H9 (cell line): ENCODE measurements at regions not wholly inside any gene's neighbourhood (a gene's known extent, or its start where the extent isn't known, plus 50 kb on each side); places are given as distances from the start of the nearest gene placed in this dataset.

Experiments used
- DNase-seq: peaks from one replicate; pipeline ENCODE4 v3.0.0-alpha.2; 2017
- H2AFZ ChIP-seq: one replicate; pipeline ENCODE4 v1.6.1; 2013; ENCODE audit warnings: mild to moderate bottlenecking, low read length, control low read depth, moderate library complexity
- H2AK5ac ChIP-seq: 2 replicates; pipeline ENCODE4 v1.6.1; 2013; ENCODE audit warnings: low read length, control low read depth, mixed read lengths; ENCODE audit not compliant: insufficient read length
- H2BK120ac ChIP-seq: one replicate; pipeline ENCODE4 v1.6.1; 2013; ENCODE audit warnings: low read depth, mild to moderate bottlenecking, low read length, control low read depth, inconsistent platforms; ENCODE audit not compliant: poor library complexity, severe bottlenecking
- H2BK12ac ChIP-seq: 2 replicates; pipeline ENCODE4 v1.6.1; 2013; ENCODE audit warnings: low read length, control low read depth, mixed read lengths, low read depth; ENCODE audit not compliant: insufficient read length
- H2BK15ac ChIP-seq: 2 replicates; pipeline ENCODE4 v1.6.1; 2013; ENCODE audit warnings: low read depth, low read length, control low read depth
- H2BK20ac ChIP-seq: one replicate; pipeline ENCODE4 v1.6.1; 2013; ENCODE audit warnings: low read depth, mild to moderate bottlenecking, low read length, control low read depth, inconsistent platforms; ENCODE audit not compliant: poor library complexity, severe bottlenecking
- H2BK5ac ChIP-seq: 2 replicates; pipeline ENCODE4 v1.6.1; 2013; ENCODE audit warnings: low read length, control low read depth, mixed read lengths; ENCODE audit not compliant: insufficient read length
- H3K14ac ChIP-seq: 2 replicates; pipeline ENCODE4 v1.6.1; 2013; ENCODE audit warnings: low read length, control low read depth; ENCODE audit not compliant: insufficient read depth
- H3K18ac ChIP-seq: 2 replicates; pipeline ENCODE4 v1.6.1; 2013; ENCODE audit warnings: low read depth, mild to moderate bottlenecking, mixed read lengths, low read length, control low read depth; ENCODE audit not compliant: insufficient read length
- H3K23ac ChIP-seq: 2 replicates; pipeline ENCODE4 v1.6.1; 2013; ENCODE audit warnings: low read length, control low read depth, mixed read lengths, low read depth; ENCODE audit not compliant: insufficient read length
- H3K23me2 ChIP-seq: 2 replicates; pipeline ENCODE4 v1.6.1; 2013; ENCODE audit warnings: low read depth, mild to moderate bottlenecking, mixed read lengths, low read length, control low read depth; ENCODE audit not compliant: insufficient read length, poor library complexity, severe bottlenecking
- H3K27ac ChIP-seq: 2 replicates; pipeline ENCODE4 v1.5.1; 2013; ENCODE audit warnings: low read length, control low read depth, mixed read lengths, low read depth; ENCODE audit not compliant: insufficient read length
- H3K27me3 ChIP-seq: 2 replicates; pipeline ENCODE4 v1.6.1; 2013; ENCODE audit warnings: low read length, control low read depth, inconsistent platforms; ENCODE audit not compliant: insufficient read depth
- H3K4ac ChIP-seq: 2 replicates; pipeline ENCODE4 v1.6.1; 2013; ENCODE audit warnings: low read depth, mild to moderate bottlenecking, control low read depth, inconsistent platforms, low read length, moderate library complexity
- H3K4me1 ChIP-seq: 2 replicates; pipeline ENCODE4 v1.6.1; 2013; ENCODE audit warnings: low read length, control low read depth, inconsistent platforms; ENCODE audit not compliant: insufficient read depth
- H3K4me2 ChIP-seq: 2 replicates; pipeline ENCODE4 v1.6.1; 2013; ENCODE audit warnings: low read length, control low read depth, mixed read lengths; ENCODE audit not compliant: insufficient read length, insufficient read depth
- H3K56ac ChIP-seq: 2 replicates; pipeline ENCODE4 v1.6.1; 2013; ENCODE audit warnings: low read depth, mild to moderate bottlenecking, mixed read lengths, low read length, control low read depth; ENCODE audit not compliant: insufficient read length
- H3K79me1 ChIP-seq: 2 replicates; pipeline ENCODE4 v1.6.1; 2013; ENCODE audit warnings: low read depth, mild to moderate bottlenecking, moderate library complexity, low read length, control low read depth, inconsistent platforms; ENCODE audit not compliant: insufficient read depth, poor library complexity, severe bottlenecking
- H3K79me2 ChIP-seq: 2 replicates; pipeline ENCODE4 v1.6.1; 2013; ENCODE audit warnings: low read length, control low read depth, inconsistent platforms; ENCODE audit not compliant: insufficient read depth
- H3K9ac ChIP-seq: 2 replicates; pipeline ENCODE4 v1.6.1; 2013; ENCODE audit warnings: low read length, control low read depth, mixed read lengths; ENCODE audit not compliant: insufficient read length; ENCODE audit errors: extremely low read depth
- H3K9me3 ChIP-seq: one replicate; pipeline ENCODE4 v1.6.1; 2013; ENCODE audit warnings: low read depth, low read length, inconsistent platforms; ENCODE audit not compliant: control insufficient read depth
- H3T11ph ChIP-seq: one replicate; pipeline ENCODE4 v1.6.1; 2013; ENCODE audit warnings: mild to moderate bottlenecking, low read length, control low read depth, inconsistent platforms
- H4K20me1 ChIP-seq: one replicate; pipeline ENCODE4 v1.6.1; 2013; ENCODE audit not compliant: control insufficient read depth, insufficient read length, insufficient read depth
- H4K5ac ChIP-seq: 2 replicates; pipeline ENCODE4 v1.6.1; 2013; ENCODE audit warnings: low read depth, mild to moderate bottlenecking, mixed read lengths, low read length, control low read depth; ENCODE audit not compliant: insufficient read length
- H4K8ac ChIP-seq: replicated peaks from 2 replicates; pipeline ENCODE4 v1.6.1; 2013; ENCODE audit warnings: low read length, control low read depth, mixed read lengths, low read depth; ENCODE audit not compliant: insufficient read length
- H4K91ac ChIP-seq: 2 replicates; pipeline ENCODE4 v1.6.1; 2013; ENCODE audit warnings: low read depth, mild to moderate bottlenecking, moderate library complexity, mixed read lengths, low read length, control low read depth; ENCODE audit not compliant: insufficient read length
- H3K27ac Mint-ChIP-seq, 3 experiments: 2 replicates in 2 of 3; 3 replicates in 1 of 3; pipeline ENCODE4 v1.8.0; 2020 to 2021; ENCODE audit warnings: mixed read lengths in 3 of 3, mild to moderate bottlenecking in 1 of 3, moderate library complexity in 1 of 3
- H3K27me3 Mint-ChIP-seq: 2 replicates; pipeline ENCODE4 v1.8.0; 2021; ENCODE audit warnings: low read depth, mild to moderate bottlenecking, moderate library complexity, mixed read lengths
- H3K36me3 Mint-ChIP-seq, 3 experiments: 2 replicates in 2 of 3; 3 replicates in 1 of 3; pipeline ENCODE4 v1.8.0; 2020 to 2021; ENCODE audit warnings: low read depth in 3 of 3, mixed read lengths in 3 of 3; ENCODE audit not compliant: insufficient read depth in 1 of 3
- H3K4me1 Mint-ChIP-seq, 2 experiments: 2 replicates each; pipeline ENCODE4 v1.8.0; 2020; ENCODE audit warnings: mixed read lengths in 2 of 2
- H3K4me3 Mint-ChIP-seq, 2 experiments: 2 replicates in 1 of 2; 3 replicates in 1 of 2; pipeline ENCODE4 v1.8.0; 2020 to 2021; ENCODE audit warnings: mild to moderate bottlenecking in 2 of 2, mixed read lengths in 2 of 2, moderate library complexity in 1 of 2
- H3K9me3 Mint-ChIP-seq, 2 experiments: 2 replicates in 1 of 2; 3 replicates in 1 of 2; pipeline ENCODE4 v1.8.0; 2020; ENCODE audit warnings: mild to moderate bottlenecking in 2 of 2, mixed read lengths in 2 of 2, moderate library complexity in 1 of 2
- CTCF ChIP-seq: fragments of 200-600 bp; sonication (generic); conservative IDR thresholded peaks from 3 replicates; pipeline ENCODE4 v1.8.0; 2021; ENCODE audit warnings: antibody characterized with exemption, mild to moderate bottlenecking
- WGBS: extraction: QIAGEN DNeasy Blood & Tissue Kit; methylation state at CpG from one replicate; pipeline ENCODE4 v1.1.7; 2013; ENCODE audit warnings: missing lambda C conversion rate, low lambda C conversion rate, mixed read lengths; ENCODE audit not compliant: insufficient read length; ENCODE audit errors: extremely low coverage; 5-methylcytosine and 5-hydroxymethylcytosine counted together

- Histone ChIP-seq H3K27ac (no peak overlapping the region), H3K27me3 (peaks cover 45% of the 10 kb centered on the region), H4K91ac (no peak overlapping the region), H2BK12ac (no peak overlapping the region), H3K79me1 (no peaks in the 10 kb centered on the region), H3K4me2 (no peak overlapping the region), H2BK20ac (no peak overlapping the region), H3K18ac (no peak overlapping the region), H4K5ac (no peak overlapping the region), H3K9ac (no peak overlapping the region), H4K20me1 (no peaks in the 10 kb centered on the region), H2AK5ac (no peak overlapping the region), H4K8ac (no peak overlapping the region), H3K23me2 (peaks cover 27% of the 10 kb centered on the region), H3K14ac (no peak overlapping the region), H3K79me2 (no peaks in the 10 kb centered on the region), H3K23ac (no peak overlapping the region), H2BK5ac (no peak overlapping the region), H2AFZ (no peak overlapping the region), H3T11ph (no peak overlapping the region), H2BK15ac (no peak overlapping the region), H3K9me3 (no peaks in the 10 kb centered on the region), H2BK120ac (no peak overlapping the region), H3K4ac (no peak overlapping the region), H3K4me1 (no peaks in the 10 kb centered on the region; the same call in 1 of the 2 replicates), H3K56ac (no peak overlapping the region)
- peaks cover 97% of the 10 kb centered on the region for H3K27me3 Mint-ChIP-seq
- no peaks in the 10 kb centered on the region for H3K36me3 Mint-ChIP-seq
- WGBS, result no CpG with 5 or more reads among the region's 1 CpG
- no peak overlapping the region for H3K4me3 Mint-ChIP-seq
- no peak for TF ChIP-seq CTCF
- peaks cover 23 to 48% of the 10 kb centered on the region in 2 experiments for H3K4me1 Mint-ChIP-seq
- DNase-seq, result no peak
- no peak overlapping the region for H3K27ac Mint-ChIP-seq
- H3K9me3 Mint-ChIP-seq, result peaks cover 0 to 6% of the 10 kb centered on the region in 2 experiments; a peak in 1 of 5 replicates
Measured at GRCh38 chr10:100658269-100658668, 87.1 kb upstream of the PAX2 start.
